Coronary artery (tissue), 2 donors: ENCODE measurements at regions not wholly inside any gene's neighbourhood (a gene's known extent, or its start where the extent isn't known, plus 50 kb on each side); places are given as distances from the start of the nearest gene placed in this dataset.

Source experiments
- DNase-seq: peaks from one replicate; pipeline ENCODE4 v3.0.0-alpha.2; 2017; ENCODE audit warnings: low spot score
- H3K27ac ChIP-seq, 2 donors: fragments of 200-600 bp; sonication (generic); one replicate each; pipeline ENCODE4 v1.5.1; 2016 to 2019
- H3K4me3 ChIP-seq: fragments of 200-600 bp; sonication (generic); 2 replicates; pipeline ENCODE4 v1.5.1; 2016; ENCODE audit warnings: mild to moderate bottlenecking, moderate library complexity
- TF ChIP-seq, protein P1 (sequence below): fragments of 200-600 bp; sonication (generic); IDR thresholded peaks from one replicate; pipeline ENCODE4 v1.5.1; 2019; ENCODE audit warnings: antibody characterized with exemption

DNA sequence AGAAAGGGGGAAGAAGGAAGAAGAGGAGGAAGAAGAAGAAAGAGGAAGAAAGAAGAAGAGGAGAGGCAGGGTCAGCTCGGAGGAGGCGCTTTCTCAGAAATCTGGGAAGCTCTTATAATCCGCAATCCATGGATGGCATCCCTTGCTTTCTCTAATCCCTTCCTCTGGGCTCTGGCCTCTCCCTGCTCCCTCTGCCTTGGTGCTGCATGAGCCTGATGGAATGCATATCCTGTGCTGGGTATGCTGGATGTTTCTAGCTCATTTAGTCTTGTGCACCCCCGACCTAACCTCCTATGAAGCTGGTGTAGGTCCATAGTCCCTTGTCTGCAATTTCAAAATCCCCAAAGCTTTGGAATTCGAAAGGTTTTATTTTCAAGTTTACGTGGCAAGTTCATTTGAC is 94.2 kb upstream of the MYL2 start:
- DNase-seq = no peak
- no peak overlapping the region for H3K27ac ChIP-seq
- TF ChIP-seq, protein P1, sequence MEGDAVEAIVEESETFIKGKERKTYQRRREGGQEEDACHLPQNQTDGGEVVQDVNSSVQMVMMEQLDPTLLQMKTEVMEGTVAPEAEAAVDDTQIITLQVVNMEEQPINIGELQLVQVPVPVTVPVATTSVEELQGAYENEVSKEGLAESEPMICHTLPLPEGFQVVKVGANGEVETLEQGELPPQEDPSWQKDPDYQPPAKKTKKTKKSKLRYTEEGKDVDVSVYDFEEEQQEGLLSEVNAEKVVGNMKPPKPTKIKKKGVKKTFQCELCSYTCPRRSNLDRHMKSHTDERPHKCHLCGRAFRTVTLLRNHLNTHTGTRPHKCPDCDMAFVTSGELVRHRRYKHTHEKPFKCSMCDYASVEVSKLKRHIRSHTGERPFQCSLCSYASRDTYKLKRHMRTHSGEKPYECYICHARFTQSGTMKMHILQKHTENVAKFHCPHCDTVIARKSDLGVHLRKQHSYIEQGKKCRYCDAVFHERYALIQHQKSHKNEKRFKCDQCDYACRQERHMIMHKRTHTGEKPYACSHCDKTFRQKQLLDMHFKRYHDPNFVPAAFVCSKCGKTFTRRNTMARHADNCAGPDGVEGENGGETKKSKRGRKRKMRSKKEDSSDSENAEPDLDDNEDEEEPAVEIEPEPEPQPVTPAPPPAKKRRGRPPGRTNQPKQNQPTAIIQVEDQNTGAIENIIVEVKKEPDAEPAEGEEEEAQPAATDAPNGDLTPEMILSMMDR = no peak
- no peak overlapping the region for H3K4me3 ChIP-seq

DNA sequence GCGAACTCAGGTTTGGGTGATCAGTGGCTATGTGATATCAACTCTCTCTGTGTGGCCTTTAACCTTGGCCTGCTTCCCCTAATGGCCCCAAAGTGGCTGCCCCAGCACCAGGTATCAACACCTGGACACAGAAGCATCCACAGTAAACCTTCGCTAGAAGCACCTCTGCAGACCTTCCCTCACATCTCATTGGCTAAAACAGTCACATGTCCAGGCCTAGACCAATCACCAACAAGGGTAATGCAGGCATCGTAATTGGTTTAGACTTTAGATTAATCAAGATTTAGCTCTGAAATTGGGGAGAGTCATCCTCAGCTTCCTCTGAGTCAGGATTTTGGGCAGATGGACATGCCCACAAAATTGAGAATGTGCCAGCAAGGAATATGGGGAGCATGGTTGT is 92.5 kb upstream of the MYL2 start:
- H3K27ac ChIP-seq = no peak overlapping the region
- TF ChIP-seq, protein P1 = no peak
- DNase-seq = no peak
- H3K4me3 ChIP-seq = no peak overlapping the region

DNA sequence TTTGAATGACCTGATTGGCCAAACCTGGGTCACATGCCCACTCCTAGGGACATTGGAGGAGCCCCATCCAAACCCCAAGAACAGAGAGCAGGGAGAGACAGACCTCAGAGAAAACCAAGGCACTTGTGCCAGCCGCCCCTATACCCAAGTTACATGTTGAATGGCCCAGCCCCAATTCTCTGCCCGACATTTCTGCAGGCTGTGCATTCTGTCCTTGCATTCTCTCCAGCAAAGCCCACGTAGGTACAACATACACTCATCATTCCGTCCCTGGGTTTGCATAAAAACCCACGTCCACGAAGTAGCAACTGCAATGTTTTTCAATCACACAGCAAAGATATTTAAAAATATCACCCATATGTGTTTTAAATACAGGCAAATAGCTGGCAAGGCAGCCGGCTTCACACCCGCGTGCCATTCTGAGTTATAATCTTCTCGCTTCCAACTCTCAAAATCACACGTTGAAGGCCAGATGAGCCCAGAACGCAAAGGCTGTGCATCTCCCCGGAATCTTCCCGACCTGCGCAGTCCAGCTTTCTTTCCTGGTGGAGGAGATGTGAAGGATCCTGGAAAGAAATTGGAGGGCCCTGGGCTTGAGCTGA is 91.7 kb upstream of the MYL2 start:
- Histone ChIP-seq H3K4me3 (no peak overlapping the region), H3K27ac (no peak overlapping the region)
- TF ChIP-seq, protein P1 = no peak
- no peak for DNase-seq

DNA sequence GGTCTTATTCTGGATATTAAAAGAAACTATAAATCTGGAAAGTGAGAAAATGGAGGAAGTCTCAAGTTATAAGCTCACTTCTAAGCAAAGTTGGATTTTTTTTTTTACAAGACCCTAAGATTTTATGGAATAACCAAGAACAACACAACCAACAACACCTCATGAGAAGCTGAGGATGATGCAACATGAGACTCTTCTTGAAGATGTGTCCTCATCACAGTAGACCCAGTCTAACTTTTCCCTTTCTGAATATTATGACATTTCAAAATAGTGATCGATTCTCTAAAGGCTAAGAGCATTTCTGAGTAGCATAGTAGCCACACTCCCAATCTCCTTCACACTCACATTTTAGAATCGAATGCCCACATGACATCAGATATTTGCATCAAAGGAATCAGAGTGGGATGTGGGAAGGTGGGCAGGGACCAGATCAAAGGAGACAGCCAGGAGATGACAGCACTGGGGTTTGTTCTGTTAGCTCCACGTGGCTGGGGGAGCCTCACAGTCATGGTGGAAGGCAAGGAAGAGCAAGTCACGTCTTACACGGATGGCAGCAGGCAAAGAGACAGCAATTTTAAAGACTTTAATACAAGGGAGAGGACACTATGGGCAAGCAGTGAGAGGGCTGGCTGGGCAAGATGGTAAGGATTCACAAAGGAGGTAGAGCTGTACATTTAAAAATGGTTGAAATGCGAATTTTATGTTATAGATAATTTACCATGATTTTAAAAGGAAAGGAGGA is 90.7 kb upstream of the MYL2 start:
- DNase-seq = no peak
- Histone ChIP-seq H3K4me3 (no peak overlapping the region), H3K27ac (no peak overlapping the region)
- TF ChIP-seq, protein P1 = no peak

DNA sequence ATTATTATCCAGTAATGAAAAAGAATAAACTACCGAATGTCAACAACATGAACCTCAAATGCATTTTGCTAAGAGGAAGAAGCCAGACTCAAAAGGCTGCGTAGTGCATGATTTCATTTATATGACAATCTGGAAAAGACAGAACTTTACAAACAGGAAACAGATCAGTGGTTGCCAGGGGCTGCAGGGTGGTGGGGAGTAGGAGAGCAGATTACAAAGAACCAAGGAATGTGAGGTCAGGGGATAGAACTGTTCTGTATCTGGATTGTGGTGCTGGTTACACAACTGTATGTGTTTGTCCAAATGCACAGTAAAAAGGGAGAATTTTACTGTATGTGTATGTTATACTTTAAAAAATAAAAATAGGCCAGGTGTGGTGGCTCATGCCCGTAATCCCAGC is 89.7 kb upstream of the MYL2 start:
- no peak overlapping the region for H3K4me3 ChIP-seq
- no peak overlapping the region for H3K27ac ChIP-seq
- no peak for DNase-seq
- TF ChIP-seq, protein P1 = no peak

DNA sequence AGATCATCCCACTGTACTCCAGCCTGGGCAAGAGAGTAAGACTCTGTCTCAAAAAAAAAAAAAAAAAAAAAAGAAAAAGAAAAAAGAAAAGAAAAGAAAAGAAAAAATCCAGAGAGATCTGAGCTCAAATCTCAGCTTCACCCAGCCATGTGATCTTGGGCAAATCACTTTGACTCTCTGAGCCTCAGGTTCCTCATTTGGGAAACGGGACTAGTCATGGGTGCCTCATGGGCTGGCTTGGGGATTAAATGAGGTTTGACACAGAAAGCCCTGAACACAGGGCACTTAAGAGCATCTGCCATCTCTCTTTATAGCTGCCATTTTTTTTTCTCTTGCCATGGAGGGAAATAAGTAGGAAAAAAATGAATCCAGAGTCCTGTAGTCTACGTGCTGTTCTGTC is 86.2 kb upstream of the MYL2 start:
- Histone ChIP-seq H3K27ac (no peak overlapping the region), H3K4me3 (no peak overlapping the region)
- TF ChIP-seq, protein P1 = no peak
- DNase-seq = no peak

DNA sequence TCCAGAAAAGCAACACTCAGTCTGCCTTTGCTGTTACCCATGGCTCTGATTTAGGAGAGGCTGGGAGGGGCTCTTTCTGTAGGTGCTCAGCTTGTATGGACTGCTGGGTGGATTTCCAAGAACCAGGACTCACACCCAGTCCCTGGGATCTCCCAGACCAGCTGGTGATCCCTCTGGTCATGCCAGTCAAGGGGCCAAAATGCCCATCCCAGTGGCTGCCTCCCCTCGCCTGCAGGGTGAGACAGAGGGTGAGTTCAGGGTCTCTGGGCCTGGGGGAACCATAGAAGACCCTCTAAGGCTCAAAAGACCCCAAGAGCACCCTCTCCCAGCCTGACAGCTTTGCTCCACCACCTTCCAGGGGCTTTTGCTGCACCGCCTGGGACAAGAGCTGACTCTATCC is 78.6 kb upstream of the MYL2 start:
- TF ChIP-seq, protein P1 = no peak
- no peak for DNase-seq

More for the DNA sequence above, 78.6 kb upstream of the MYL2 start:
- H3K4me3 ChIP-seq = no peak overlapping the region
- no peak overlapping the region for H3K27ac ChIP-seq
